ENCODE measurements at regions not wholly inside any gene's neighbourhood (a gene's known extent, or its start where the extent isn't known, plus 50 kb on each side); places are given as distances from the start of the nearest gene placed in this dataset.

GRCh38 chr5:5619546-5619945, 197.1 kb downstream of the ICE1 start:
- no peak for DNase-seq (ENCODE audit: low spot score)
- H3K4me1 ChIP-seq, result no peaks in the 10 kb centered on the region
- H3K4me3 ChIP-seq, result no peak overlapping the region
- H3K27ac ChIP-seq, result no peak overlapping the region
- H3K36me3 ChIP-seq, result no peaks in the 10 kb centered on the region
- peaks cover 0 to 9% of the 10 kb centered on the region in 2 donors for H3K9me3 ChIP-seq
- TF ChIP-seq, protein P1, sequence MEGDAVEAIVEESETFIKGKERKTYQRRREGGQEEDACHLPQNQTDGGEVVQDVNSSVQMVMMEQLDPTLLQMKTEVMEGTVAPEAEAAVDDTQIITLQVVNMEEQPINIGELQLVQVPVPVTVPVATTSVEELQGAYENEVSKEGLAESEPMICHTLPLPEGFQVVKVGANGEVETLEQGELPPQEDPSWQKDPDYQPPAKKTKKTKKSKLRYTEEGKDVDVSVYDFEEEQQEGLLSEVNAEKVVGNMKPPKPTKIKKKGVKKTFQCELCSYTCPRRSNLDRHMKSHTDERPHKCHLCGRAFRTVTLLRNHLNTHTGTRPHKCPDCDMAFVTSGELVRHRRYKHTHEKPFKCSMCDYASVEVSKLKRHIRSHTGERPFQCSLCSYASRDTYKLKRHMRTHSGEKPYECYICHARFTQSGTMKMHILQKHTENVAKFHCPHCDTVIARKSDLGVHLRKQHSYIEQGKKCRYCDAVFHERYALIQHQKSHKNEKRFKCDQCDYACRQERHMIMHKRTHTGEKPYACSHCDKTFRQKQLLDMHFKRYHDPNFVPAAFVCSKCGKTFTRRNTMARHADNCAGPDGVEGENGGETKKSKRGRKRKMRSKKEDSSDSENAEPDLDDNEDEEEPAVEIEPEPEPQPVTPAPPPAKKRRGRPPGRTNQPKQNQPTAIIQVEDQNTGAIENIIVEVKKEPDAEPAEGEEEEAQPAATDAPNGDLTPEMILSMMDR (IDR thresholded peaks at IDR 0.05), result no peak
- H3K27me3 ChIP-seq, result no peaks in the 10 kb centered on the region

- Histone ChIP-seq H3K4me3 (no peak overlapping the region), H3K4me1 (no peaks in the 10 kb centered on the region), H3K36me3 (no peaks in the 10 kb centered on the region), H3K27me3 (no peaks in the 10 kb centered on the region), H3K27ac (no peak overlapping the region), H3K9me3 (no peaks in the 10 kb centered on the region)
- DNase-seq (ENCODE audit: low spot score), result no peak
- TF ChIP-seq, protein P1 (IDR thresholded peaks at IDR 0.05), result no peak
Measured at GRCh38 chr5:5617024-5617423, 194.5 kb downstream of the ICE1 start.

GRCh38 chr5:5616247-5616895, 193.9 kb downstream of the ICE1 start:
- DNase-seq (ENCODE audit: low spot score), result no peak
- H3K9me3 ChIP-seq, result no peaks in the 10 kb centered on the region
- TF ChIP-seq, protein P1 (IDR thresholded peaks at IDR 0.05), result no peak
- no peak overlapping the region for H3K4me3 ChIP-seq
- H3K27ac ChIP-seq, result no peak overlapping the region
- H3K27me3 ChIP-seq, result no peaks in the 10 kb centered on the region
- H3K4me1 ChIP-seq, result no peaks in the 10 kb centered on the region
- no peaks in the 10 kb centered on the region for H3K36me3 ChIP-seq

DNA sequence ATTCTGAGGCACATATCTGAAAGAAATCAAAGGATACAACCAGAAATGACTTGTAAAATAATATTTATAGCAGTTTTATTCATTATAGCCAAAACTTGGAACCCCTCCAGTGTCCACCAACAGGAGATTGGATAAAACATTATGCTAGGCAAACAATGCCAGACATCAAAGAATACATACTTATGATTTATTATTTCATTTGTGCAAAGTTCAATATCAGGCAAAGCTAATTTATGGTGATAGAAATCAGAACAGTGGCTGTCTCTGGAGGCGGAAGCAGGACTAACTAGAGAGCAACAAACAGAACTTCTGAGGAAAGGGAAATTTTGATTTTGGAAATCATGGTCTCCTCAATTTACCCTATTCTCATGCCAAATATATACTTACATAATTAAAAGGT, 193.1 kb downstream of the ICE1 start:
- DNase-seq (ENCODE audit: low spot score), result no peak
- no peaks in the 10 kb centered on the region for H3K9me3 ChIP-seq

DNA sequence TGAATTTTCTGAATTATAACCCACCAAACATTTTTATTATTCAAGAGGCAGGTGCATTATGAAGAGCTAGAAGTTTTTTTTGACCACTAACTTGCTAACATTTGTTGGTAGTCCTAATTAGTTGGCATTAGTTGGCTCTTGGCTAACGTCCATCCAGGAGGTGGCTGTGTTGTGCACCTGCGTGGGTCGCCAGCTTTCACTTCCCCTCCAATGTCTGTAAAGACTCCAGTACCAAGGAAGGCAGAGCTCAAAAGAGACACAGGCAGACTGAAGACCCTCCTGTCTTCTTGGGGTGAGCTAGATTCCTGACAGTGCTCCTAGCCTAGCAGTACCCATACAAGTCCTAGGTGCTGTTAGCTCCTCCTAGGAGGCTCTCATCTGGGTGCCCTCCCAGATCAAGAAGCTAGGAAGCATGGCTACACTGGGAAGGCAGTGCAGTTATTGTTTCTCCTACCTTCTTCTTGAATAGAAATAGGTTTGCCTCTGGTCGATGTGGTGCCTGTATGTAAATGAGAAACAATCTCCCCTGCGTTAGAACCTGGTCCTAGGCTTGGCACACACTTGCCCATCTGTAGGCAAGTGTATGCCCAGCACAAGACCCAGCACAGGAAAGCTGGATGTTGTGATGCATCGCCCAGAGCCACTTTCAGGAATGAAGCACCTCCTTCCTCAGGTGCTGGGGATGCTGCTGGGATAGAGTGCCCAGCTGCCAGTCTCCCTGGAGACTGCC, 190.9 kb downstream of the ICE1 start:
- no peak for DNase-seq (ENCODE audit: low spot score)
- TF ChIP-seq, protein P1 (IDR thresholded peaks at IDR 0.05), result no peak
- H3K36me3 ChIP-seq, result no peaks in the 10 kb centered on the region
- H3K27me3 ChIP-seq, result no peaks in the 10 kb centered on the region
- H3K27ac ChIP-seq, result no peak overlapping the region
- H3K4me1 ChIP-seq, result no peaks in the 10 kb centered on the region
- H3K9me3 ChIP-seq, result no peaks in the 10 kb centered on the region
- no peak overlapping the region for H3K4me3 ChIP-seq

More for the DNA sequence above, 193.1 kb downstream of the ICE1 start:
- Histone ChIP-seq H3K27ac (no peak overlapping the region), H3K4me3 (no peak overlapping the region), H3K36me3 (no peaks in the 10 kb centered on the region), H3K27me3 (no peaks in the 10 kb centered on the region), H3K4me1 (no peaks in the 10 kb centered on the region)
- TF ChIP-seq, protein P1 (IDR thresholded peaks at IDR 0.05), result no peak

Data from right atrium auricular region (tissue), 2 donors.